Ascending aorta (tissue), 2 donors: ENCODE measurements at regions not wholly inside any gene's neighbourhood (a gene's known extent, or its start where the extent isn't known, plus 50 kb on each side); places are given as distances from the start of the nearest gene placed in this dataset.

ENCODE experiments used
- DNase-seq, 2 donors: peaks; one replicate each; pipeline ENCODE4 v3.0.0-alpha.2; 2019; ENCODE audit warnings: low spot score in 2 of 2
- H3K27ac ChIP-seq, 2 donors: fragments of 200-600 bp; sonication (generic); one replicate each; pipeline ENCODE4 v1.5.1; 2016 to 2017; ENCODE audit warnings: mild to moderate bottlenecking in 1 of 2
- H3K27me3 ChIP-seq: fragments of 200-600 bp; sonication (generic); one replicate; pipeline ENCODE4 v1.5.1; 2017
- H3K36me3 ChIP-seq, 2 donors: fragments of 200-600 bp; sonication (generic); one replicate each; pipeline ENCODE4 v1.5.1; 2016
- H3K4me1 ChIP-seq, 2 donors: fragments of 200-600 bp; sonication (generic); one replicate each; pipeline ENCODE4 v1.5.1; 2016 to 2017; ENCODE audit warnings: mild to moderate bottlenecking in 1 of 2
- H3K4me3 ChIP-seq, 2 donors: fragments of 200-600 bp; sonication (generic); one replicate each; pipeline ENCODE4 v1.5.1; 2016 to 2017; ENCODE audit warnings: mild to moderate bottlenecking in 1 of 2
- H3K9me3 ChIP-seq, 2 donors: fragments of 200-600 bp; sonication (generic); one replicate each; pipeline ENCODE4 v1.5.1; 2016
- CTCF ChIP-seq, 3 experiments: fragments of 200-600 bp in 2 of 3; fragments of 450-650 bp in 1 of 3; sonication (generic) in 2 of 3; IDR thresholded peaks; one replicate each; pipeline ENCODE4 v1.5.1; 2016 to 2019; ENCODE audit warnings: antibody characterized with exemption in 3 of 3, mild to moderate bottlenecking in 1 of 3, moderate library complexity in 1 of 3
- intact Hi-C: fragments of 100-400 bp; cut with DNase I; formaldehyde crosslinking; loops from one replicate; pipeline ENCODE4 v1.15.1; 2023

- peaks cover 0 to 1% of the 10 kb centered on the region in 2 donors for H3K4me1 ChIP-seq
- intact Hi-C loops, result no loop called here
- H3K27me3 ChIP-seq, result no peaks in the 10 kb centered on the region
- H3K9me3 ChIP-seq, result no peaks in the 10 kb centered on the region
- no peak overlapping the region for H3K27ac ChIP-seq
- H3K4me3 ChIP-seq, result no peak overlapping the region
- no peak for TF ChIP-seq CTCF (IDR thresholded peaks at IDR 0.05)
- no peaks in the 10 kb centered on the region for H3K36me3 ChIP-seq
- DNase-seq, result no peak
These were observed 163.4 kb upstream of the TSC22D1 start for GRCh38 chr13:44739539-44739938.

- H3K9me3 ChIP-seq, result no peaks in the 10 kb centered on the region
- H3K36me3 ChIP-seq, result no peaks in the 10 kb centered on the region
- H3K4me1 ChIP-seq, result peaks cover 0 to 5% of the 10 kb centered on the region in 2 donors
- TF ChIP-seq CTCF (IDR thresholded peaks at IDR 0.05), result no peak
- no peak overlapping the region for H3K27ac ChIP-seq
- intact Hi-C loops, result no loop called here
- DNase-seq, result no peak
- H3K4me3 ChIP-seq, result no peak overlapping the region
- no peaks in the 10 kb centered on the region for H3K27me3 ChIP-seq
These were observed 163.0 kb upstream of the TSC22D1 start for GRCh38 chr13:44739120-44739519.

- Histone ChIP-seq H3K36me3 (no peaks in the 10 kb centered on the region), H3K4me1 (peaks cover 0 to 6% of the 10 kb centered on the region in 2 donors)
These were observed 162.3 kb upstream of the TSC22D1 start for GRCh38 chr13:44738463-44738862.

GRCh38 chr13:44735806-44736205 is 159.7 kb upstream of the TSC22D1 start:
- intact Hi-C loops, result no loop called here
- TF ChIP-seq CTCF (IDR thresholded peaks at IDR 0.05), result no peak
- H3K27me3 ChIP-seq, result no peaks in the 10 kb centered on the region
- H3K27ac ChIP-seq, result no peak overlapping the region
- no peaks in the 10 kb centered on the region for H3K36me3 ChIP-seq
- H3K4me3 ChIP-seq, result no peak overlapping the region
- no peak for DNase-seq
- no peaks in the 10 kb centered on the region for H3K9me3 ChIP-seq
- peaks cover 0 to 6% of the 10 kb centered on the region in 2 donors for H3K4me1 ChIP-seq

More at GRCh38 chr13:44738463-44738862, 162.3 kb upstream of the TSC22D1 start:
- Histone ChIP-seq H3K4me3 (no peak overlapping the region), H3K9me3 (no peaks in the 10 kb centered on the region), H3K27me3 (no peaks in the 10 kb centered on the region), H3K27ac (no peak overlapping the region)
- DNase-seq, result no peak
- no peak for TF ChIP-seq CTCF (IDR thresholded peaks at IDR 0.05)
- intact Hi-C loops, result no loop called here

GRCh38 chr13:44734201-44734707 is 158.1 kb upstream of the TSC22D1 start:
- no peak overlapping the region for H3K27ac ChIP-seq
- no peak for TF ChIP-seq CTCF (IDR thresholded peaks at IDR 0.05)
- no peaks in the 10 kb centered on the region for H3K9me3 ChIP-seq
- DNase-seq, result no peak
- H3K4me3 ChIP-seq, result no peak overlapping the region
- H3K36me3 ChIP-seq, result no peaks in the 10 kb centered on the region
- H3K27me3 ChIP-seq, result no peaks in the 10 kb centered on the region
- intact Hi-C loops, result no loop called here
- H3K4me1 ChIP-seq, result peaks cover 0 to 6% of the 10 kb centered on the region in 2 donors
